ENCODE measurements at regions not wholly inside any gene's neighbourhood (a gene's known extent, or its start where the extent isn't known, plus 50 kb on each side); places are given as distances from the start of the nearest gene placed in this dataset.

- no peak for DNase-seq (ENCODE audit: low spot score)
- H3K27me3 ChIP-seq (ENCODE audit: control insufficient read depth in 4 of 4, insufficient read depth in 4 of 4, low read length in 3 of 4) = no peaks in the 10 kb centered on the region
- no peak for TF ChIP-seq NR2F2 (IDR thresholded peaks at IDR 0.05)
- no peak for TF ChIP-seq ATF3 (IDR thresholded peaks at IDR 0.05)
- no peak for TF ChIP-seq HNF4A (conservative IDR thresholded peaks at IDR 0.05)
- no peak for TF ChIP-seq HNF4G (IDR thresholded peaks at IDR 0.05)
- TF ChIP-seq RXRA (IDR thresholded peaks at IDR 0.05) = no peak
- TF ChIP-seq TAF1 (conservative IDR thresholded peaks at IDR 0.05) = no peak
- no peak for TF ChIP-seq EGR1 (IDR thresholded peaks at IDR 0.05; ENCODE audit: low read depth in 2 of 2)
- no peak for TF ChIP-seq GABPA (IDR thresholded peaks at IDR 0.05 in 1 of 2, conservative IDR thresholded peaks at IDR 0.05 in 1 of 2)
- no peak for TF ChIP-seq YY1 (IDR thresholded peaks at IDR 0.05)
- no peak for TF ChIP-seq JUND (IDR thresholded peaks at IDR 0.05)
- TF ChIP-seq SP1 (IDR thresholded peaks at IDR 0.05) = no peak
- no peak for TF ChIP-seq FOXA1 (IDR thresholded peaks at IDR 0.05)
- H3K9me3 ChIP-seq (ENCODE audit: control insufficient read depth in 4 of 4, low read length in 3 of 4) = no peaks in the 10 kb centered on the region
- no peak overlapping the region for H3K27ac ChIP-seq (ENCODE audit: low read depth in 1 of 2, low read length in 2 of 2)
- no peak overlapping the region for H3K9ac ChIP-seq (ENCODE audit: low read depth in 1 of 2, low read length in 2 of 2)
- H3K36me3 ChIP-seq (ENCODE audit: control insufficient read depth in 4 of 4, insufficient read depth in 3 of 4, low read depth in 1 of 4, low read length in 3 of 4) = no peaks in the 10 kb centered on the region
- no peak overlapping the region for H3K4me3 ChIP-seq (ENCODE audit: low read depth in 1 of 3, low read length in 3 of 3)
- no peaks in the 10 kb centered on the region for H3K4me1 ChIP-seq (ENCODE audit: control insufficient read depth in 4 of 4, insufficient read depth in 4 of 4, low read length in 3 of 4)
- WGBS = 87% methylated on average over 2 of the region's 2 CpGs
These were observed 445.9 kb upstream of the RGS6 start for GRCh38 chr14:71486279-71486678.

- no peaks in the 10 kb centered on the region for H3K9me3 ChIP-seq (ENCODE audit: control insufficient read depth in 4 of 4, low read length in 3 of 4)
- H3K27ac ChIP-seq (ENCODE audit: low read depth in 1 of 2, low read length in 2 of 2) = no peak overlapping the region
- no peak overlapping the region for H3K9ac ChIP-seq (ENCODE audit: low read depth in 1 of 2, low read length in 2 of 2)
- no peaks in the 10 kb centered on the region for H3K27me3 ChIP-seq (ENCODE audit: control insufficient read depth in 4 of 4, insufficient read depth in 4 of 4, low read length in 3 of 4)
- H3K4me3 ChIP-seq (ENCODE audit: low read depth in 1 of 3, low read length in 3 of 3) = no peak overlapping the region
- no peaks in the 10 kb centered on the region for H3K36me3 ChIP-seq (ENCODE audit: control insufficient read depth in 4 of 4, insufficient read depth in 3 of 4, low read depth in 1 of 4, low read length in 3 of 4)
- no peak for TF ChIP-seq JUND (IDR thresholded peaks at IDR 0.05)
- no peak for TF ChIP-seq HNF4A (conservative IDR thresholded peaks at IDR 0.05)
- TF ChIP-seq GABPA (IDR thresholded peaks at IDR 0.05 in 1 of 2, conservative IDR thresholded peaks at IDR 0.05 in 1 of 2) = no peak
- no peak for TF ChIP-seq ATF3 (IDR thresholded peaks at IDR 0.05)
- TF ChIP-seq RXRA (IDR thresholded peaks at IDR 0.05) = no peak
- peaks cover 0 to 3% (median 0%) of the 10 kb centered on the region in 4 donors for H3K4me1 ChIP-seq (ENCODE audit: control insufficient read depth in 4 of 4, insufficient read depth in 4 of 4, low read length in 3 of 4)
- no peak for DNase-seq (ENCODE audit: low spot score)
These were observed 444.8 kb upstream of the RGS6 start for GRCh38 chr14:71487449-71487848.

- Histone ChIP-seq H3K4me3 (ENCODE audit: low read depth in 1 of 3, low read length in 3 of 3) (no peak overlapping the region), H3K9ac (ENCODE audit: low read depth in 1 of 2, low read length in 2 of 2) (no peak overlapping the region), H3K27ac (ENCODE audit: low read depth in 1 of 2, low read length in 2 of 2) (no peak overlapping the region), H3K27me3 (ENCODE audit: control insufficient read depth in 4 of 4, insufficient read depth in 4 of 4, low read length in 3 of 4) (no peaks in the 10 kb centered on the region), H3K4me1 (ENCODE audit: control insufficient read depth in 4 of 4, insufficient read depth in 4 of 4, low read length in 3 of 4) (peaks cover 0 to 3% (median 0%) of the 10 kb centered on the region in 4 donors), H3K9me3 (ENCODE audit: control insufficient read depth in 4 of 4, low read length in 3 of 4) (no peaks in the 10 kb centered on the region), H3K36me3 (ENCODE audit: control insufficient read depth in 4 of 4, insufficient read depth in 3 of 4, low read depth in 1 of 4, low read length in 3 of 4) (no peaks in the 10 kb centered on the region)
- 93% methylated on average over 2 of the region's 2 CpGs for WGBS
- DNase-seq (ENCODE audit: low spot score) = no peak
- TF ChIP-seq REST (IDR thresholded peaks at IDR 0.05) (no peak), GABPA (IDR thresholded peaks at IDR 0.05 in 1 of 2, conservative IDR thresholded peaks at IDR 0.05 in 1 of 2) (no peak), JUND (IDR thresholded peaks at IDR 0.05) (no peak), EGR1 (IDR thresholded peaks at IDR 0.05; ENCODE audit: low read depth in 2 of 2) (no peak), ZBTB33 (IDR thresholded peaks at IDR 0.05) (no peak), NR2F2 (IDR thresholded peaks at IDR 0.05) (no peak), SP1 (IDR thresholded peaks at IDR 0.05) (no peak), HNF4A (conservative IDR thresholded peaks at IDR 0.05) (no peak), MAX (IDR thresholded peaks at IDR 0.05) (no peak), HNF4G (IDR thresholded peaks at IDR 0.05) (no peak), RAD21 (IDR thresholded peaks at IDR 0.05) (no peak), FOXA2 (IDR thresholded peaks at IDR 0.05) (no peak), TAF1 (conservative IDR thresholded peaks at IDR 0.05) (no peak), YY1 (IDR thresholded peaks at IDR 0.05) (no peak), RXRA (IDR thresholded peaks at IDR 0.05) (no peak)
These were observed 444.3 kb upstream of the RGS6 start for GRCh38 chr14:71487941-71488340.
